ENCODE measurements at regions not wholly inside any gene's neighbourhood (a gene's known extent, or its start where the extent isn't known, plus 50 kb on each side); places are given as distances from the start of the nearest gene placed in this dataset.

- H3K4me1 ChIP-seq (ENCODE audit: control insufficient read depth, extremely low read depth, insufficient read depth, low read length) = no peaks in the 10 kb centered on the region
- H3K9me1 ChIP-seq (ENCODE audit: control insufficient read depth, extremely low read depth, insufficient read depth, low read length) = no peaks in the 10 kb centered on the region
- dilution Hi-C loops (cut with MboI; ENCODE audit: extremely low pct_ligation_motif_present, low sequenced_read_pairs) = no loop called here
- H3K4me3 ChIP-seq (ENCODE audit: control insufficient read depth in 2 of 3, extremely low read depth in 1 of 3, insufficient read depth in 2 of 3, low read depth in 1 of 3, low read length in 3 of 3) = no peak overlapping the region
- no peak overlapping the region for H3K4me2 ChIP-seq (ENCODE audit: control insufficient read depth, extremely low read depth, insufficient read depth, low read depth, low read length)
- H3K36me3 ChIP-seq (ENCODE audit: control insufficient read depth in 2 of 2, extremely low read depth in 1 of 2, insufficient read depth in 2 of 2, low read length in 2 of 2) = no peaks in the 10 kb centered on the region
- H2AFZ ChIP-seq (ENCODE audit: control insufficient read depth, low read length) = no peak overlapping the region
- no peaks in the 10 kb centered on the region for H3K79me2 ChIP-seq (ENCODE audit: control insufficient read depth, insufficient read depth, low read length)
- no peaks in the 10 kb centered on the region for H3K9me3 ChIP-seq (ENCODE audit: control insufficient read depth, low read depth, low read length)
- TF ChIP-seq CTCF (optimal IDR thresholded peaks at IDR 0.05 in 1 of 3, IDR thresholded peaks at IDR 0.05 in 1 of 3, conservative IDR thresholded peaks at IDR 0.05 in 1 of 3; ENCODE audit: extremely low read depth in 1 of 3, insufficient read depth in 2 of 3, low read length in 3 of 3) = no peak
- no peak for FAIRE-seq
- no peak overlapping the region for H3K27ac ChIP-seq (ENCODE audit: control insufficient read depth, insufficient read depth, low read length)
- no peak overlapping the region for H3K9ac ChIP-seq (ENCODE audit: control insufficient read depth, extremely low read depth, insufficient read depth, low read length)
- H3K27me3 ChIP-seq (ENCODE audit: control insufficient read depth, extremely low read depth, insufficient read depth, low read length) = no peaks in the 10 kb centered on the region
- DNase-seq (ENCODE audit: low read depth, low spot score) = no peak
- H4K20me1 ChIP-seq (ENCODE audit: control insufficient read depth, extremely low read depth, insufficient read depth, low read length) = no peaks in the 10 kb centered on the region
Measured at GRCh38 chr14:57060276-57060955, 208.3 kb downstream of the EXOC5 start.

- TF ChIP-seq EZH2 (IDR thresholded peaks at IDR 0.05; ENCODE audit: low read length) = no peak
- TF ChIP-seq CTCF (optimal IDR thresholded peaks at IDR 0.05 in 1 of 3, IDR thresholded peaks at IDR 0.05 in 1 of 3, conservative IDR thresholded peaks at IDR 0.05 in 1 of 3; ENCODE audit: extremely low read depth in 1 of 3, insufficient read depth in 2 of 3, low read length in 3 of 3) = no peak
- no peak overlapping the region for H3K4me3 ChIP-seq (ENCODE audit: control insufficient read depth in 2 of 3, extremely low read depth in 1 of 3, insufficient read depth in 2 of 3, low read depth in 1 of 3, low read length in 3 of 3)
- no peak overlapping the region for H3K27ac ChIP-seq (ENCODE audit: control insufficient read depth, insufficient read depth, low read length)
- no peaks in the 10 kb centered on the region for H3K79me2 ChIP-seq (ENCODE audit: control insufficient read depth, insufficient read depth, low read length)
- DNase-seq (ENCODE audit: low read depth, low spot score) = no peak
- no peaks in the 10 kb centered on the region for H3K4me1 ChIP-seq (ENCODE audit: control insufficient read depth, extremely low read depth, insufficient read depth, low read length)
- no peak overlapping the region for H3K9ac ChIP-seq (ENCODE audit: control insufficient read depth, extremely low read depth, insufficient read depth, low read length)
- H3K9me3 ChIP-seq (ENCODE audit: control insufficient read depth, low read depth, low read length) = no peaks in the 10 kb centered on the region
- no peaks in the 10 kb centered on the region for H3K27me3 ChIP-seq (ENCODE audit: control insufficient read depth, extremely low read depth, insufficient read depth, low read length)
- H3K4me2 ChIP-seq (ENCODE audit: control insufficient read depth, extremely low read depth, insufficient read depth, low read depth, low read length) = no peak overlapping the region
- no peaks in the 10 kb centered on the region for H3K36me3 ChIP-seq (ENCODE audit: control insufficient read depth in 2 of 2, extremely low read depth in 1 of 2, insufficient read depth in 2 of 2, low read length in 2 of 2)
- H4K20me1 ChIP-seq (ENCODE audit: control insufficient read depth, extremely low read depth, insufficient read depth, low read length) = no peaks in the 10 kb centered on the region
- FAIRE-seq = no peak
- dilution Hi-C loops (cut with MboI; ENCODE audit: extremely low pct_ligation_motif_present, low sequenced_read_pairs) = no loop called here
- no peaks in the 10 kb centered on the region for H3K9me1 ChIP-seq (ENCODE audit: control insufficient read depth, extremely low read depth, insufficient read depth, low read length)
- no peak overlapping the region for H2AFZ ChIP-seq (ENCODE audit: control insufficient read depth, low read length)
Measured at GRCh38 chr14:57058319-57058718, 210.4 kb downstream of the EXOC5 start.

Measured in keratinocyte (primary cell).